GM12875 (cell line): ENCODE measurements at regions not wholly inside any gene's neighbourhood (a gene's known extent, or its start where the extent isn't known, plus 50 kb on each side); places are given as distances from the start of the nearest gene placed in this dataset.

Experiments
- H3K4me3 ChIP-seq: one replicate; pipeline ENCODE4 v1.5.1; 2011; ENCODE audit warnings: low read depth, low read length, control low read depth
- CTCF ChIP-seq: IDR thresholded peaks from 2 replicates; pipeline ENCODE4 v1.5.1; 2011; ENCODE audit warnings: low read depth, mild to moderate bottlenecking, control low read depth, inconsistent platforms, low read length, moderate library complexity, borderline replicate concordance; ENCODE audit not compliant: insufficient read depth

- TF ChIP-seq CTCF, result no peak
- no peak overlapping the region for H3K4me3 ChIP-seq
These were observed 233.8 kb upstream of the FBXL7 start for GRCh38 chr5:15266229-15266628.

- TF ChIP-seq CTCF, result no peak
- H3K4me3 ChIP-seq, result no peak overlapping the region
These were observed 236.0 kb upstream of the FBXL7 start for GRCh38 chr5:15263942-15264341.

DNA sequence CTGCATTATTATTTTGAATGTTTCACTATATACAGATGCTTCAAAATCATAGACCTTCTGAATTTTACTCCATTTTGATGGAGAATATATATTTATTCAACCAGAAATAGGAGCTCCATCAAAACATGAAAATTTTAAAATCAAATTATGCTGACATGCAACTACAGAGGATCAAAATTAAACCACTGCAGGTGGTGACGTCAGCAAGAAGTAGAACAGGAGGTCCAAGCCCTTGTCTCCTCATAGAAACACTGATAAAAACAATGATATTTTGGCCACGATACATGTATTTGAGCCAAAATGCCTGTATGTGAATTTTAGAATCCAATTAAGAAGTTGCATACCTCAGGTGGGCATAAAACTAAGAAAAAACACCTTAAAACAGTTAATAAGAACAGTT is 236.6 kb upstream of the FBXL7 start:
- TF ChIP-seq CTCF, result no peak
- H3K4me3 ChIP-seq, result no peak overlapping the region

- H3K4me3 ChIP-seq, result no peak overlapping the region
- TF ChIP-seq CTCF, result no peak
These were observed 238.5 kb upstream of the FBXL7 start for GRCh38 chr5:15261269-15261995.

GRCh38 chr5:15260356-15261268 is 239.4 kb upstream of the FBXL7 start:
- no peak overlapping the region for H3K4me3 ChIP-seq
- no peak for TF ChIP-seq CTCF

- TF ChIP-seq CTCF, result no peak
- H3K4me3 ChIP-seq, result no peak overlapping the region
These were observed 243.5 kb upstream of the FBXL7 start for GRCh38 chr5:15256485-15256884.
